ENCODE measurements at regions not wholly inside any gene's neighbourhood (a gene's known extent, or its start where the extent isn't known, plus 50 kb on each side); places are given as distances from the start of the nearest gene placed in this dataset.

DNA sequence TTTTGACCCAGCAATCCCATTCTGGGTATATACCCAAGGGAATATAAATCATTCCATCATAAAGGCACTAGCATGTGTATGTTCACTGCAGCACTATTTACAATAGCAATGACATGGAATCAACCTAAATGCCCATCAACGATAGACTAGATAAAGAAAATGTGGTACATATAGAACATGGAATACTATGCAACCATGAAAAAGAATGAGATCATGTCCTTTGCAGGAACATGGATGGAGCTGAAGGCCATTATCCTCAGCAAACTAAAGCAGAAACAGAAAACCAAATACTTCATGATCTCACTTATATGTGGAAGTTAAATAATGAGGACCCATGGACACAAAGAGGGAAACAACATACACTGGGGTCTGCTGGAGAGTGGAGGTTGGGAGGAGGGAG is 58.0 kb upstream of the STARD3NL start:
- Histone ChIP-seq H3K27me3 (ENCODE audit: insufficient read depth, insufficient read length) (no peaks in the 10 kb centered on the region), H3K4me3 (ENCODE audit: insufficient read length, low read depth) (no peak overlapping the region), H3K36me3 (ENCODE audit: insufficient read depth, insufficient read length, low read length) (no peaks in the 10 kb centered on the region), H3K9me3 (ENCODE audit: insufficient read depth, low read length) (no peaks in the 10 kb centered on the region), H3K4me1 (ENCODE audit: insufficient read depth, insufficient read length) (no peaks in the 10 kb centered on the region), H3K9ac (ENCODE audit: insufficient read length, low read depth) (no peak overlapping the region)
- DNase-seq (ENCODE audit: low read depth, low spot score), result no peak
- no peak for TF ChIP-seq ZNF274 (IDR thresholded peaks at IDR 0.05; ENCODE audit: low read depth, low read length)
- no peak for TF ChIP-seq SUZ12 (IDR thresholded peaks at IDR 0.05; ENCODE audit: extremely low read depth, insufficient read depth, insufficient read length)
- no peak for TF ChIP-seq YY1 (IDR thresholded peaks at IDR 0.05; ENCODE audit: insufficient read depth, insufficient read length)

DNA sequence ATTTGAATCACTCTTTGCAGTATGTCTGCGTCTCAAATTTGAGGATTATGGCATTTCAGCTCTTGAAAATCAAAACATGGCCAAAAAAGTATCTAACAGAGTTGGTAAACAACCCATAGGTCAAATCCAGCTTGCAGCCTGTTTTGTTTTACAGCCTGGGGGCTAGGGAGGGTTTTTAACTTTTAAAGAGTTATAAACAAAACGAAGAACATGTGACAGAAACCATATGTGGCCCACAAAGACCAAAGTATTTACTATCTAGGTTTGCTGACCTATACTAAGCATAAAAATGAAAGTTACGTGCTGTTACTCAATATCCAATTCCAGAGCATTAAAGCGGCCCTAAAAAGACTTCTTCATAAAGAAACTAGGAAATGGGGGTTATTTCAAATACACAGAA is 55.5 kb upstream of the STARD3NL start:
- Histone ChIP-seq H3K27me3 (ENCODE audit: insufficient read depth, insufficient read length) (no peaks in the 10 kb centered on the region), H3K9me3 (ENCODE audit: insufficient read depth, low read length) (no peaks in the 10 kb centered on the region), H3K9ac (ENCODE audit: insufficient read length, low read depth) (no peak overlapping the region), H3K4me1 (ENCODE audit: insufficient read depth, insufficient read length) (no peaks in the 10 kb centered on the region), H3K4me3 (ENCODE audit: insufficient read length, low read depth) (no peak overlapping the region), H3K36me3 (ENCODE audit: insufficient read depth, insufficient read length, low read length) (no peaks in the 10 kb centered on the region)
- no peak for DNase-seq (ENCODE audit: low read depth, low spot score)
- TF ChIP-seq SUZ12 (IDR thresholded peaks at IDR 0.05; ENCODE audit: extremely low read depth, insufficient read depth, insufficient read length), result no peak
- TF ChIP-seq ZNF274 (IDR thresholded peaks at IDR 0.05; ENCODE audit: low read depth, low read length), result no peak
- no peak for TF ChIP-seq YY1 (IDR thresholded peaks at IDR 0.05; ENCODE audit: insufficient read depth, insufficient read length)

DNA sequence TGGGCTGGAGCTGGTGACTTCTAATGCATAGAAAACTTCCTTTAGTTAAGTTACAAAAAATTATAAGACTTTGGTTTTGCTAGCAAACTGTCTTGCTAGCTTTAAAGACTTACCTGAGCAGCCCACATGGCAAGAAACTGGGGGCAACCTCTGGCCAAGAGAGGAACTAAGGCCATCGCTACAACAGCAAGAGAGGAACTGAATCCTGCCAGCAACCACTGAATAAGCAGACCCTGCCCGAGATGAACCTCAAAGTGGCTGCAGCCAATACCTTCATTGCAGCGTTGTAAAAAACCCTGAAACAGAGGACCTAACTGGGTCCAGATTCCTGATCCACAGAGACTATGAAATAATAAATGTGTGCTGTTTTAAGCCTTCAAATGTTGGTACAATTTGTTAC is 54.6 kb upstream of the STARD3NL start:
- Histone ChIP-seq H3K4me3 (ENCODE audit: insufficient read length, low read depth) (no peak overlapping the region), H3K9me3 (ENCODE audit: insufficient read depth, low read length) (no peaks in the 10 kb centered on the region), H3K27me3 (ENCODE audit: insufficient read depth, insufficient read length) (no peaks in the 10 kb centered on the region), H3K4me1 (ENCODE audit: insufficient read depth, insufficient read length) (no peaks in the 10 kb centered on the region), H3K36me3 (ENCODE audit: insufficient read depth, insufficient read length, low read length) (no peaks in the 10 kb centered on the region), H3K9ac (ENCODE audit: insufficient read length, low read depth) (no peak overlapping the region)
- no peak for DNase-seq (ENCODE audit: low read depth, low spot score)
- TF ChIP-seq ZNF274 (IDR thresholded peaks at IDR 0.05; ENCODE audit: low read depth, low read length), result no peak
- no peak for TF ChIP-seq YY1 (IDR thresholded peaks at IDR 0.05; ENCODE audit: insufficient read depth, insufficient read length)
- no peak for TF ChIP-seq SUZ12 (IDR thresholded peaks at IDR 0.05; ENCODE audit: extremely low read depth, insufficient read depth, insufficient read length)

DNA sequence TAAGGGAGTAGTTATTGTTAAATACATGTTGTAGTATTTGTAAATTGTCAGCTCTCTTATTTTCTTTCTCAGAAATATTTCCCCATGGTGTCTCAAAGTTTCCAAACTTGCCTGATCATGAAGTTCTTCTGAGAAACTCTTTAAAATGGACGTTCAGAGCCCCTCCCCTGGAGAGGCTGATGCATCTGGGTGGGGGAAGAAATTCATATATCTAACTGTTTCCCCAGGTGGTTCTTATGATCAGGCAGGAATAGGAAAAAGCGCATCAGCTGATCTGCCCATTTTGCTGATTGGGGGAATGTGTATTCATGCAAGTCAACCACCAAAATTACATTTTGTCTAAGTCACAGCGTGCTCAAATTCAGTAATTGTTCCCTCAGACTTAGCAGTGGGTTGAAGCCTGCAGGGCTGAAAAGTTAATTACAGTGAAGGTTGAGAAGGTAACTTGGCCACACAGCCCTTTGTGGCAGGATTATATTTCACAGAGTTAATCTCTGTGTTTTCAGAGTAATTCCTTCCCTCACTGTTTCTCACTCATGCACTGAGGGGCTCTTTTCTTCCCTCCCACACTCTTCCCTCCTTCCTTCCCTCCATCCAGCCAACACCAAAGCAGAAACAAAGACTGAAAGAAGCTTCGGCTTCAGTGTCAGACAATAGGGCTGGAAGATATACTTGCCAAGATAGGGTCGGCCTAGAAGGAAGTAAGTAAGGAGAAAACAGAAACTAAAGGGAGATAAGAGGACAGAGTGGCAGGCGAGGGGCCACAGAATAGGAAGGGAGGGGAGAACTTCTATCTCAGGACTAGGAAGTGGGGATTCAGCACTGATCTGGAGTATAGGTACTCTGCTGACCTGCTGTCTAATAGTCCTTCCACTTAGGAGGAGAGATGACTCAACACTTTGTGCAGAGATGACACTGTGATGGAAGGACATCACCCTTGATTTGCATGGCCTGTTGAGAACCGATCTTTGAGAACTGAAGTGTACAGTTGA is 50.5 kb upstream of the STARD3NL start:
- Histone ChIP-seq H3K4me1 (ENCODE audit: insufficient read depth, insufficient read length) (no peaks in the 10 kb centered on the region), H3K9me3 (ENCODE audit: insufficient read depth, low read length) (no peaks in the 10 kb centered on the region; the same call in 1 of the 2 replicates), H3K36me3 (ENCODE audit: insufficient read depth, insufficient read length, low read length) (no peaks in the 10 kb centered on the region), H3K9ac (ENCODE audit: insufficient read length, low read depth) (no peak overlapping the region), H3K27me3 (ENCODE audit: insufficient read depth, insufficient read length) (no peaks in the 10 kb centered on the region), H3K4me3 (ENCODE audit: insufficient read length, low read depth) (no peak overlapping the region)
- no peak for TF ChIP-seq YY1 (IDR thresholded peaks at IDR 0.05; ENCODE audit: insufficient read depth, insufficient read length)
- no peak for TF ChIP-seq ZNF274 (IDR thresholded peaks at IDR 0.05; ENCODE audit: low read depth, low read length)
- no peak for TF ChIP-seq SUZ12 (IDR thresholded peaks at IDR 0.05; ENCODE audit: extremely low read depth, insufficient read depth, insufficient read length)
- DNase-seq (ENCODE audit: low read depth, low spot score), result no peak
